Stimulated activated CD4-positive, alpha-beta T cell treated with anti-CD3 and anti-CD28 coated beads, Interleukin-1b, Interleukin-23, amount 100 ng/mL, for 24 hours (primary cell): ENCODE measurements at regions not wholly inside any gene's neighbourhood (a gene's known extent, or its start where the extent isn't known, plus 50 kb on each side); places are given as distances from the start of the nearest gene placed in this dataset.
"Not testable (repeated sequence)": the region's sequence is repeated elsewhere in the genome, so short reads cannot be mapped to it uniquely, and the experiment has no call there.

Experiments used
- DNase-seq, 4 experiments: peaks; one replicate each; pipeline ENCODE4 v3.0.0-alpha.2; 2020; ENCODE audit warnings: low read depth in 4 of 4, low spot score in 1 of 4

DNA sequence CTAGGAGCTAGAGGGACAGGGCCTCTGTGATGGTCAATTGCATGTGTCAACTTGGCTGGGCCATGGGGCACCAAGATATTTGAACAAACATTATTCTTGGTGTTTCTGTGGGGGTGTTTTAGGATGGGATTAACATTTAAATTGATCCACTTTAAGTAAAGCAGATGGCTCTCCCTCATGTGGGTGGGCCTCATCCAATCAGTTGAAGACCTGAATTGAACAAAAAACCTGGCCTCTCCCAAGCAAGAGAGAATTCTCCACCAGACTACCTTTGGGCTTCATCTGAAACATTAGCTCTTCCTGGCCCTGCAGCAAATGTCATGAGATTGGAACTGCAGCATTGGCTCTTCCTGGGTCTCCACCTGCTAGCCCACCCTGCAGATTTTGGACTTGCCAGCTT is 207.1 kb upstream of the ATP6AP2 start:
- no peak for DNase-seq

- DNase-seq, result no peak
Observed at GRCh38 chrX:40373025-40373424, 207.7 kb upstream of the ATP6AP2 start.

DNA sequence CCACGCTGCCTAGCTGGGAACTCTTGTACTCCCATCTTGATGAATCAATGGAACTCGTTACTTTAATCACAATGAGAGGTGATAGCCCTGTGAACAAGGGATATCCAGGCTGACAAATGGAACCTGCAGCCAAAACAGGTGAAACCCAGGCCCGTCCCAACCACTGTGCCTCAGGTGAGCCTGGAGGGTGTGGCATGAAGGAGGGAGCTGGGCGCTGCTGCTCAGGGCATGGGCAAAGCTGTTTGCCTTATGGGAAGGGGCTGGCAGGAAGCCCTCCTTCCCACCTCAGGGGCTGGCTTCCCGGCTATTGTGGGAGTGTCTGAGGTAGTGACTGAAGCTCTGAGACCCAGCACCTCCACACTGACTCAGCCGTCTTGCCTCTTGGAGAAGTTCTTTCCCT is 209.4 kb upstream of the ATP6AP2 start:
- DNase-seq, result no peak

- DNase-seq, result no peak
Observed at GRCh38 chrX:40368611-40369061, 212.1 kb upstream of the ATP6AP2 start.

DNA sequence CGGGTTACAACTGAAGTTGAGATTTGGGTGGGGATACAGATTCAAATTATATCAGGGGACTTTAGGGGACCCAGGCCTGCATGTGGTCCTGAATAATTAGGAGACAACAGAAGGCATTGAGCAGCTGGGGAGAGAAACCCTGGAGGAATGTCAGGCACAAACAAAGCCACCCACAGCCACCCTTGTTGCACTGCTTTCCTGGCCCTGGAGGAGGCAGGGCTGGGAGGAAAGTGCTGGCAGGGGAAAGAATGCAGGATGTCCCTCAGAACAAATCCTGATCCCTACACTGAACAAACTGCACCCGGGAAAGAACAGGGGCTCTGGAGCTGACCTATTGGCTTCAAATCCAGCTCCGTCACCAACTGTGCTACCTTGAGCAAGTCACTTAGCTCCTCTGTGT is 214.1 kb upstream of the ATP6AP2 start:
- no peak for DNase-seq

DNA sequence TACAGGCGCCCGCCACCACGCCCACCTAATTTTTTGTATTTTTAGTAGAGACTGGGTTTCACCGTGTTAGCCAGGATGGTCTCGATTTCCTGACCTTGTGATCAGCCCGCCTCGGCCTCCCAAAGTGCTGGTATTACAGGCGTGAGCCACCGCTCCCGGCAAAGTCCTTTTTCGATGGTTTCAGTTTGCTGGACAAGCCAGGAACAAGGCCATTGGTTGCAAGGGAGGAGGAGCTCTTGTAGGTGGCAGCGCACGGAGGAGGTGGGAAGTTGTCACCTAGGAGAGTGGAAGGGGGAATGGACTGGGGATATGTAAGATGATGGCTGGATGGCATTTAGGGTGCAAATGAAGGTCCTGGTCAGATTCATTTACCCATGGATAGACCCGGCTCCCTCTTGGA is 218.5 kb upstream of the ATP6AP2 start:
- not testable (repeated sequence) for DNase-seq

GRCh38 chrX:40360557-40360956 is 220.2 kb upstream of the ATP6AP2 start:
- DNase-seq, result no peak

DNA sequence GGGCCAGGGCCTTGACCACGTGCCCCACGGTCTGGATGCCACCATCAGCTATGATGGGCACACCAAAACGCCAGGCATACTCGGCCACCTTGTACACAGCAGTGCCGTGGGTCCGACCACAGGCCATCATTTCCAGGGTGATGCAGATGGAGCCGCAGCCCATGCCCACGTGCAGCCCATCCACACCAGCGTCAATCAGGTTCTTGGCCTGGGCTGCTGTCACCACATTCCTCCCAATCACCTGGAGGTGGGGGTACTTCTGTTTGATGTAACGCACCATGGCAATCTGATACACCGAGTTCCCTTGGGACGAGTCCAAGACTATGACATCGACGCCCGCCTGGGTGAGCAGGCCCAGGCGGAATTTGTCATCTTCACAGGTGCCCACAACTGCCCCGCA is 221.2 kb upstream of the ATP6AP2 start:
- DNase-seq, result no peak

- no peak for DNase-seq
Observed at GRCh38 chrX:40358994-40359393, 221.8 kb upstream of the ATP6AP2 start.

GRCh38 chrX:40349251-40349650 is 231.5 kb upstream of the ATP6AP2 start:
- DNase-seq, result no peak

DNA sequence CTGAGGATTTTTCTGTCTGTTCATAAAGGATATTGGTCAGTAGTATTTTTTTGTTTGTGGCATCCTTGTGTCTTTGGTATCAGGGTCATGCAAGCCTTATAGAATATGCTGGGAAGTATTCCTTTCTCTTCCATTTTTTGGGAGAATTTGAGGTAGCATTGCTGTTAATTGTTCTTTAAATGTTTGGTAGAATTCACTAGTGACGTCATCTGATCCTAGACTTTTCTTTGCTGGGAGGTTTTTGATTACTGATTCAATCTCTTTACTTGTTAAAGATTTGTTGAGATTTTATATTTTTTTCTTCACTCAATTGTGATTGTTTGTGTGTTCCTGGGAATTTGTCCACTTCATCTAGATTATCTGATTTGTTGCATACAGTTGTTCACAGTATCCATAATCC is 234.4 kb upstream of the ATP6AP2 start:
- DNase-seq, result no peak

GRCh38 chrX:40343319-40343718 is 237.5 kb upstream of the ATP6AP2 start:
- no peak for DNase-seq

DNA sequence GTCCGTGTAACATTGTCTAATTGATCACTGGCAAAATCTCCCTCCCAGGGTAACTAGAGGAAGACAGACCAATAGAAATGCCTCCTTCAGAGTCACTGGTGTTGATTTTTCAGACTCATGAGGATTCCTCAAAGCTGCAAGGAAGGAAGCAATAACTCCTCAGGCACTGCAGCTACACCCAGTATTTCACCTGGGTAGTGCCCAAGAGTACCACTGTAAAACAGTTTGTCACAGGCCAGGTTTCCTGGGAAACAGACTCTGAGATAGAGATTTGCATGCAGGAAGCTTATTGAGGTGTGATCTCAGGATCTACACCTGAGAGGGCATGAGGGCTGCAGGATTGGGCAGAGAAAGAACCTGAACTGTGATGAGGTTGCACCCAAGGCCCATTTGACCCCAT is 240.7 kb upstream of the ATP6AP2 start:
- no peak for DNase-seq

DNA sequence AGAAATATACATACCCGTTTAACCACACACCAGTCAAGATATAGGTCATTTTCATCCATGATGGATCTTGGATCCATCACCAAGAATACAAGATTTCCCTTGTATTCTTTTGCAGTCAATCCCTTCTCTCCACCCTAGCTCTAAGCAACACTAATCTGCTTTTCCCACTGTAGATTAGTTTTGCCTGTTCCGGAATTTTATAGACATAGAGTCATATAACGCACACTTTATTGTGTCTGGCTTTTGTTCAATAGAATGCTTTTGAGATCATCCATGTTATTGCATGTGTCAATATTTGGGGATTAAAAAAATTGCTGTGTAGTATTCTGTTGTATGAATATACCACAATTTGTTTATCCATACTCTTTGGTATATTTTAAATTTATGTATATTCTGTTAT is 235.6 kb upstream of the BCOR start:
- no peak for DNase-seq

GRCh38 chrX:40331762-40332161 is 234.0 kb upstream of the BCOR start:
- no peak for DNase-seq

- DNase-seq, result no peak
Observed at GRCh38 chrX:40331353-40331752, 233.6 kb upstream of the BCOR start.

- DNase-seq, result no peak
Observed at GRCh38 chrX:40329616-40330015, 231.9 kb upstream of the BCOR start.

DNA sequence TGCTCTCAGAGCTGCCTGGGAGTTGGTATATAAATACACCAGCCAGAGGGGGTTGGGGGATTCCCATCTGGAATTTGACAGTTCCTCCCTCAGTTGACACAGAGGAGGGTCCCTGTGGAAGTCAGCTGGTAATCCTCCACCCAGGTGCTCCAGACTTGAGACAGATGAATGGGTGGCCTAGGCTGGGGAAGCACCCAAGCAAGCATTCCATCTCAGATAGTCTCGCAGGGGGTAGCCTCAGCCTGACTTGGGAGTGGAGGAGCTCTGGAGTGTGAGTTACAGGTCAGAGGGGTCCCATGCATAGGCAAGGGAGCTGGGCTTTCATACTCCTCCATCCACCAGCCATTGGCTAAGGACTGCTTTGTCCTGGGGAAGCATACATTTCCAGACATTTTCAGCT is 229.3 kb upstream of the BCOR start:
- DNase-seq, result no peak

- DNase-seq, result no peak
Observed at GRCh38 chrX:40326186-40326965, 228.6 kb upstream of the BCOR start.

- DNase-seq, result no peak
Observed at GRCh38 chrX:40325161-40325560, 227.4 kb upstream of the BCOR start.

GRCh38 chrX:40323977-40324376 is 226.2 kb upstream of the BCOR start:
- no peak for DNase-seq

DNA sequence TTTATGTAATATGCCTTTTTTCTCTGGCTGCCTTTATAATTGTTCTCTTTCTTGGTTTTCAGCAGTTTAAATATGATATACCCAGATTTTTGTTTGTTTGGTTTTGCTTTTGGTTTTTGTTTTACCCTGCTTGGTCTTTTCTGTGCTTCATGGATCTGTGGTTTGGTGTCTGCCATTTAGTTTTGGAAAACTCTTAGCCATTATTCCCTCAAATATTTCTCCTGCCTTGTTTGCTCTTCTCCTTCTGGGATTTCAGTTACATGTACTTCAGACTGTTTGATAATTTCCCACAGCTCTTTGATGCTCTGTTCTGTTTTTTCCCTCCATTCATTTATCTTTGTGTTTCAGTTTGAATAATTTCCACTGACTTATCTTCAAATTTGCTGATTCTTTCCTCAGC is 223.1 kb upstream of the BCOR start:
- DNase-seq, result no peak

DNA sequence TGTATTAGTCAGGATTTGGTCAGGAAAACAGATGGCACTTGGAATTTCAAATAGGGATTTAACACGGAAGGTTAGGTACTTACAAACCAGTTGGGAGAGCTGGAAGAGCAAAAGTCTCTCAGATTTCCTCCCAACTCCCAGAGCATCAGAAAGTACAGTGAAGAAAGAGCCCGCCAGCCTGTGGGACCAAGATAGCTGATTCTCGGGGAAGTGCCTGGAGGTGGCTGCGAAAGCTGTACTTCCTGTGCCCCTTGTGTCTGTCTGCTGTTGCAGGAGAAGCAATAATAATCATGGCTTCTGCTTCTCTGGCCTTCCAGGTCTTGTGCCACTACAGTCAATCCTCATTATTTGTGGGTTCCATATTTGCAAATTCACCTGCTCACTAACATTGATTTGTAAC is 221.0 kb upstream of the BCOR start:
- DNase-seq, result no peak
